HG02943 (cell line): ENCODE measurements at regions not wholly inside any gene's neighbourhood (a gene's known extent, or its start where the extent isn't known, plus 50 kb on each side); places are given as distances from the start of the nearest gene placed in this dataset.

Experiments used
- ATAC-seq: cut with Tn5 transposase; IDR thresholded peaks from one replicate; pipeline ENCODE4 v1.9.1; 2021; ENCODE audit warnings: mild to moderate bottlenecking, low read depth, moderate library complexity; ENCODE audit not compliant: unreplicated experiment

GRCh38 chr4:59068722-59069418, 1958.7 kb upstream of the IGFBP7 start:
- ATAC-seq, result no peak

DNA sequence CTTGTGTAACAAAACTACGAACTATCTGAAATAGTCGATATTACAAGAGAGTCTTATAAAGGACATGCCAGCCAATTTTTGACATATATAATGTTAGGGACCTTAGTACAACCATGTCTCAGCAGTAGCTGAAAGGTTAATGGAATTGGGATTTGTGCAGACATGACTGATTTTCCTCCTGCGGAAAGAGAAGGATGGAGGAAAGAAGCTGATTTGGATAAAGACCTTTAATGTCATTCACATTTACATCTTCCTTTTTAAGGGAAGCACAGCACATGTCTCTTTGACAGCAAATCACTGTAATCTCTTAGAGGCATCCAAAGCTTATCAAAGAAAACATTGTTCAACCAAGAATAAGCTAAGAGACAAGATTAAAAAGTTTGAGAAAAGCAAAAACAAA, 1976.2 kb upstream of the IGFBP7 start:
- ATAC-seq, result no peak

DNA sequence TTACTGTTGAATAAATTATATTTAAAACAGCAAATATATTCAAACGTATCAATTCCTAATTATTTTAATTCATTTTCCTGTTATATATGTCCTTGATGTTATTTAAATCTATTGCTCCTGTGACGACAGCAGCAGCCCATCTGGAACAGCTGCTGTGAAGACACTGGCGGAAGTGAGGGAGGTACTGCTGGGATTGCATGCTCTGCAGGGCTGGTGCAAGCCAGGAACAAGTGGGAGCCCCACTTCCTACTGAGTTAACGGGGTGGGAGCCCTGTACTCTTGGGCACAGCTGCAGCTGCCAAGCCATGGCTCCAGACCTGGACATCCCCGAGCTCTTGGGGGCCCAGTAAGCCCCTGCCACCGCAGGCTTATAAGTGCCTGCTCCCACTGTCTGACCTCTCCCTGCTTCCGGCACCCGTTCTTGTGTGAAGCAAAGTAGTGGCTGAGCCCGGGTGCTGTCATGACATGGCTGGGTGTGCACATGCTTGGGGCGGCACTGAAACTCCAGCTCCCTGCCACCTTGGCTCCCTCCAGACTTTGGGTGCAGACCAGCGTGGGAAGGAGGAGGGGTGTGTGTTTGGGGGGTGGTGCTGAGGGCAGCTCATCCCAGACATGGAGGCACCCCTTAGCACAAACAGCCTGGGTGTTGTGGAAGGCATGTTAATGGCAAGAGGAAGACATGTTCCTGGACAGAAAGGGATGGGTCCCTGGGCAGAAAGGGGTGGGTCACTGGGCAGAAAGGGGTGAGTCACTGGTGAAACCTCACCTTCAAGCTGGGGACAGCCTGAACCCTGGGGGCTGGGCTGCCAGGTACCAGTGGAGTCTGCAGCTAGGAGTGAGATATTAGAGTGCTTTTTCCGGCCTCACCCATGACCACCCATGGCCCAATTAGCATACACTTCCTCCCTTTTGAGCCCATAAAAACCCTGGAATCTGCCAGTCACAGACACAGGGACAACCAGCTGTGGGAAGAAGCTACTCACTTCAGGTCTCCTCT, 1981.3 kb upstream of the IGFBP7 start:
- ATAC-seq, result no peak

DNA sequence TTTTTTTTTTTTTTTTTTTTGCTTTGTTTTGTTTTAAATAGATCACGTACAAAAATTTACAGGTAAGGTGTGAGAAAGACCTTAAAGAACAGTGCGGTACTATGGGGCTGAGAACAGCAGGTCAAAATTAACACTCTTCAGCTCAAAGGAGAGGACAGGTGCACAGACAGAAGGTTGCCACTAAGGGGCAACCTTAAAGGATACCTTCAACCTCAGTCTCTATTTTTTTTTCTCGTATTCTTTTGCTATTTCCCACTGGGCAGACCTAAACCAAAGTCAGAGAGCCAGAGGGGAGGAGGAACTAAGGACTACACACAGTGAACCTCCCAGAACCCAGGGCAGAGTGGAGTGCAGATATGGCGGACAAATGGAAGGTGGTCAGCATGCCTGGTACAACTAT, 1984.3 kb upstream of the IGFBP7 start:
- ATAC-seq, result no peak

DNA sequence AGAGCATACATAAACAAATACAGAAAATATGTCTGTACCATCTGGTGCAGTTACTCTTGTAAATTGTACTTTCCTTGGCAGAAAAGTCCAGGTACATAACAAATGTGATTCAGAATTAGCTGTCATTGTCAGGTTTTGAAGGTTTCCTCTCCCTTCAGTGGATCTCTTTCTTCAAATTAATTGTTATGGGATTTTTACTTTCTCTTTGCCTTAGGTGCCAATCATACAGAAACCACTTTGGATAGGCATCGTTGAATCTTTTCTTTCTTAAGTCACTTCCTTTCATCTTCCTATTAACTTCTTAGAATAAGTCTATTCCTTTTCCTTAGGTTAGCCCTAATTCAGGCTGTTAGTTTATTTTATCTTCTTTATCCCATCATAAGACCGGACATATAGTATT, 1992.1 kb upstream of the IGFBP7 start:
- no peak for ATAC-seq

GRCh38 chr4:59120287-59120814, 2010.2 kb upstream of the IGFBP7 start:
- ATAC-seq, result no peak

DNA sequence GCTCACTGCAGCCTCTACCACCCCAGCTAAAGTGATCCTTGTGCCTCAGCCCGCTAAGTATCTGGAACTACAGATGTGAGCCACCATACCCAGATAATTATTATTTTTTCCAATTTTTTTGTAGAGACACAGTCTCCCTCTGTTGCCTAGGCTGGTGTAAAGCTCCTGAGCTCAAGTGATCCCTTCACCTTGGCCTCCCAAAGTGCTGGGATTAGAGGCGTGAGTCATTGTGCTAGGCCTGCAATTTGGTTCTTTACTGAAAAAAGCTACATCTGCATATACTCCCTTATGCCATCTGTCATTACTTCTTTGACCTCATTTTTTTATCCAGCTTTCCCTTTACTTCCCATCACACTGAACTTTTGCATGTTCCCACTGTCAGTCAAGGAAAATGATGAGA, 2012.4 kb upstream of the IGFBP7 start:
- no peak for ATAC-seq

DNA sequence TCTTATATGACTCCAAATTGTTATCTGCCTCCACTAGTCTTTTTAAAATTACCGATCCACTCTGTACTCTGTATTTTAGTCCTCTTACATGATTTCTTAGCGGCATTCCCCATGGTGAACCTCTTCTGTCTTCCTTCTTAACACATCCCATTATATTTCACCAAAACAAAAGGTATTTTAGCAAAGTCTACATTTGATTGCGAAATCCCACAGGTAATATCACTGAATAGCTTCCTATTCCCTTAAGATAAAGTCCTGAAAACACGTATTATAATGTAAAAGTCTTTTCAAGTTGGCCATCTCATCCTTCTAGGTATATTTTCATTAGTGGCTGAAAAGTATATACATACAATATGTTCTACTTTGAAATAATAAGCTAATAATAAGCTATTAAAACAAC, 2016.0 kb upstream of the IGFBP7 start:
- no peak for ATAC-seq

- no peak for ATAC-seq
Measured at GRCh38 chr4:59127006-59127405, 2016.8 kb upstream of the IGFBP7 start.

GRCh38 chr4:59127743-59128142, 2017.6 kb upstream of the IGFBP7 start:
- ATAC-seq, result no peak

DNA sequence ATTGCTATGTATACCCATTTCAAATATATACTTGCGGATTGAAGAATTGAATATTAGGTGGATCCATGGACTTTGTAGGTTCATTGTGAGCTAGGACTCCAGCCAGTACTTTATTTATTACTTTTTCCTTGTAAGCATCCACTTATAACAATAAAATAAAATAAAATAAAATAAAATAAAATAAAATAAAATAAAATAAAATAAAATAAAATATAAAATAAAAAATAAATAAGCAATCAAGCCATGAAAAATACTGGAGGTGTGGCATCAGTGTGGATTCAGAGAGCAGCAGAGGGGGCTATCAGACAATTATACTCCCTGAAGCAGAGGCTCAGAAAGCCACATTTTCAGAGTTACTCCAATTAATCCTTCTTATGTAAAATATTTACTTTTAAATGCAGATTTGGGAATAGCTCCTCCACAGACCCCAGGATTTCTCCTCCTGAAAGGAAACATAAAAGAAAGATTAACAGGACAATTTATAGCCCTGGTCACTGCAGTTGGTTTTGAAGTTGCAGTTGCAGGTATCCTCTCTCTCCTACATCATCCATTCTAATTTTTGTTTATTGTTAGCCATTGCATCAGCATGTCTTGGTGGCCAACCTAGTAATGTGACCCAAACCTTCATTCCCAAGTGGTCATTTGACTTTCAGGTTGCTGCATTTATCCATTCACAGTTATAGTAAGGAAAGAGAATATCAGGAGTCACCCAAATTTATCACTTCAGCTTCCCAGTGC, 2025.2 kb upstream of the IGFBP7 start:
- ATAC-seq, result no peak

DNA sequence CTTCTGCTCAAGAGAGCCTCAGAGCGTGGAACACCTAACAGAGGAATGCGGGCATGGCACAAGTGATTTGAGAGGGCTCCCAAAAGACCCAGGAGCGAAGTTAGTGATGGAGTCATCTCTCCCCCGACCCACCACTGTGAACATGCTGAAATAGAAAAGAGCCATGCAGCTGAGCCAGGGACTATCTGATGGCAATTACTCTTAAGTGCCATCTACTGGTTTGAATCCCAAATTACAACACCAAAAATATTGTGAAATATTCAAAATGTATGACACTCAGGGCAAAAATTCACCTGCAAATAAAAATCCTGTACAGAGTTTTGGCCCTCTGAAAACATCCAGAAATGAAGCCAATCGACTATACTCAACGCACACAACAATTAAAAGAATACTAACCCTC, 2038.9 kb upstream of the ADGRL3 start:
- no peak for ATAC-seq

- ATAC-seq, result no peak
Measured at GRCh38 chr4:59175617-59176016, 2024.5 kb upstream of the ADGRL3 start.

DNA sequence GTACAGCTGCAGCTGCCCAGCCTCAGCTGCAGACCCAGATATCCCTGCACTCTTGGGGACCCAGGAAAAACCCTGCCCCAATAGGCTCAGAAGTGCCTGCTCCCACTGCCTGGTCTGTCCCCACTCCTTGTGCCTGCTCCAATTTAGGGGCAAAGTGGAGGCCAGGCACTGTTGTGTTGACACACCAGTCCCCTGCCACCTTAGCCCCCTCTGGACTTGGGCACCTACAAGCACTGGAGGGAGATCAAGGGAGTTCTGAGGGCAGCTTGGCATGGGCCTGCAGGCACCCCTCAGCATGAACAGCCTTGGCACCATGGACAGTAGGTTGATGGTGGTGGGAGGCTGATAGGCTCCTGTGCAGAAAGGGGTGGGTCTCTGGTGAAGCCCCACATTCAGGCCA, 2020.8 kb upstream of the ADGRL3 start:
- no peak for ATAC-seq

GRCh38 chr4:59180161-59180560, 2020.0 kb upstream of the ADGRL3 start:
- ATAC-seq, result no peak

DNA sequence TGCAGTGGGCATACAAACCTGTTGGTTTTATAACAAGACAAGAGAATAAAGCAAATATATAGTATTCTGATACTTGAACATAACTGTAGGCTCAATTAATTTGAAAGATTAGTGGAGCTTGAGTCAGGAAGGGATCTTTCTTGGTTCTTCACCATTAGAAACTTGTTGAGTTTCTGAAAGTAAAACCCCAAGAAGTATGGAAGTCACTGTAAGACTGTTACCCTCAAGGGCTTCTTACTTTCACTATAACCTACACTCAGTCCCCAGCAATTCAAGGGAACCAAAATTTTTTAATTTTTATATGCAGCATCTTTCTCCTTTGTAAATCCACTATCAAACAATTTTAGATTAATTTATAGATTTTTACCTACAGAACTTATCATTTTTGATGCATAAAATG, 2019.2 kb upstream of the ADGRL3 start:
- ATAC-seq, result no peak

- no peak for ATAC-seq
Measured at GRCh38 chr4:59195839-59196238, 2004.3 kb upstream of the ADGRL3 start.

DNA sequence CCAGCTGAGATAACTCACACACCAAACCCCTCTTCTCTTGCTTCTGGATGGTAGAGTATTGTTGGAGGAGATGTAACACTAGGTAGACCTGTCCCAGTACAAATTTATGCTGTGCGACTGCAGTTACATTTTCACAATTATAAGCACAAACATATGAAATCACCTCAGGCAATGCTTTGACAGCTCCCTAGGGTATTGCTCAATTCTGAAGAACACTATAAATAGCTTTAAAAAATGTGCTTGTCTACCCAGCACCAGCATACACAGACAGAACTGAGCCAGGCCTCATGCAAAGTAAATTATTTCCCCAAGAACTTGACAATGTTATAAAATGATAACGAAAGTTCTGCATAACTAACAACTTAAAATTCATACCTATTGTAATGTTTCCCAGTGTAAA, 1999.1 kb upstream of the ADGRL3 start:
- ATAC-seq, result no peak

- no peak for ATAC-seq
Measured at GRCh38 chr4:59217910-59218631, 1982.1 kb upstream of the ADGRL3 start.

DNA sequence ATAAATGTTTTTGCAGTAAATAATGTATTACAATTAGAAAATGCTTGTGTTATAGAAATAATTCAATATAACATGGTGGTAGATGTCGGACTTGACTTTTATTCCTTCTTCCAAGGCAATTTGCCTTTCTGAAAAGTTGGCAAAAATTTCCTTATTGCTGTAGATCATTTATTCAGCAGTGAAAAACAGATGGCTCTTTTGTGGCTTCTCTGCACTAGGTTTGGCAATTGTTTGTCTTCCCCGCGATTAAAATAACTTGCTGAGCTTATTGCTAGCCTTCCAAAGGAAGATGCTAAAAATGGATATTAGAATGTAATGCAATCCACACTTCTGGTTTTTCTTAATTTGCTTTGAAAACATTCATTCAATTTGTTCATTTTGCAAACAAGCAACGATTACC, 1977.9 kb upstream of the ADGRL3 start:
- no peak for ATAC-seq
